GM21786 (cell line): ENCODE measurements at regions not wholly inside any gene's neighbourhood (a gene's known extent, or its start where the extent isn't known, plus 50 kb on each side); places are given as distances from the start of the nearest gene placed in this dataset.

Source experiments
- ATAC-seq: cut with Tn5 transposase; IDR thresholded peaks from one replicate; pipeline ENCODE4 v1.9.1; 2021; ENCODE audit not compliant: unreplicated experiment

- ATAC-seq = no peak
These were observed 232.6 kb downstream of the OPA1 start for GRCh38 chr3:193825617-193826016.

- ATAC-seq = no peak
These were observed 233.3 kb downstream of the OPA1 start for GRCh38 chr3:193826159-193826795.

GRCh38 chr3:193827040-193827669, 234.1 kb downstream of the OPA1 start:
- no peak for ATAC-seq

GRCh38 chr3:193827871-193828270, 234.9 kb downstream of the OPA1 start:
- ATAC-seq = no peak

- no peak for ATAC-seq
These were observed 235.5 kb downstream of the OPA1 start for GRCh38 chr3:193828477-193828876.

- no peak for ATAC-seq
These were observed 236.8 kb downstream of the OPA1 start for GRCh38 chr3:193829781-193830180.

GRCh38 chr3:193830791-193831191, 237.8 kb downstream of the OPA1 start:
- no peak for ATAC-seq

- peak; percentile 67 for ATAC-seq
These were observed 238.8 kb downstream of the OPA1 start for GRCh38 chr3:193831495-193832455.

GRCh38 chr3:193832833-193833413, 239.9 kb downstream of the OPA1 start:
- no peak for ATAC-seq

- ATAC-seq = no peak
These were observed 240.6 kb downstream of the OPA1 start for GRCh38 chr3:193833592-193833991.

- no peak for ATAC-seq
These were observed 242.4 kb downstream of the OPA1 start for GRCh38 chr3:193835414-193835813.

GRCh38 chr3:193836511-193836910, 243.5 kb downstream of the OPA1 start:
- ATAC-seq = no peak

GRCh38 chr3:193836918-193837317, 243.9 kb downstream of the OPA1 start:
- no peak for ATAC-seq

GRCh38 chr3:193837347-193837827, 244.4 kb downstream of the OPA1 start:
- ATAC-seq = no peak

GRCh38 chr3:193840111-193840641, 247.2 kb downstream of the OPA1 start:
- ATAC-seq = no peak

- no peak for ATAC-seq
These were observed 248.6 kb downstream of the OPA1 start for GRCh38 chr3:193841581-193841980.

- ATAC-seq = peak; percentile 67
These were observed 249.2 kb downstream of the OPA1 start for GRCh38 chr3:193842029-193842798.

GRCh38 chr3:193842832-193843473, 249.9 kb downstream of the OPA1 start:
- no peak for ATAC-seq

GRCh38 chr3:193843474-193844301, 250.7 kb downstream of the OPA1 start:
- ATAC-seq = peak; percentile 61
